Hepatocyte (in vitro differentiated cells): ENCODE measurements at regions not wholly inside any gene's neighbourhood (a gene's known extent, or its start where the extent isn't known, plus 50 kb on each side); places are given as distances from the start of the nearest gene placed in this dataset.

Experiments used
- DNase-seq: peaks from one replicate; pipeline ENCODE4 v3.0.0-alpha.2; 2016; ENCODE audit warnings: low spot score
- H2AFZ ChIP-seq: fragments of 200-600 bp; sonication (generic); 2 replicates; pipeline ENCODE4 v1.6.0; 2016; ENCODE audit warnings: antibody characterized with exemption, mild to moderate bottlenecking
- H3K27ac ChIP-seq: fragments of 200-600 bp; sonication (generic); 2 replicates; pipeline ENCODE4 v1.5.1; 2016; ENCODE audit warnings: mild to moderate bottlenecking
- H3K27me3 ChIP-seq: fragments of 200-600 bp; sonication (generic); 2 replicates; pipeline ENCODE4 v1.6.1; 2016
- H3K36me3 ChIP-seq: fragments of 200-600 bp; sonication (generic); replicated peaks from 2 replicates; pipeline ENCODE4 v1.5.1; 2016; ENCODE audit warnings: low read depth; ENCODE audit not compliant: insufficient read depth
- H3K4me1 ChIP-seq: fragments of 200-600 bp; sonication (generic); 2 replicates; pipeline ENCODE4 v1.5.1; 2016; ENCODE audit warnings: mild to moderate bottlenecking, moderate library complexity; ENCODE audit not compliant: insufficient read depth
- H3K4me2 ChIP-seq: fragments of 200-600 bp; sonication (generic); 2 replicates; pipeline ENCODE4 v1.6.0; 2016
- H3K4me3 ChIP-seq: fragments of 200-600 bp; sonication (generic); 2 replicates; pipeline ENCODE4 v1.5.1; 2016; ENCODE audit warnings: mild to moderate bottlenecking
- H3K79me2 ChIP-seq: fragments of 200-600 bp; sonication (generic); 2 replicates; pipeline ENCODE4 v1.6.0; 2017; ENCODE audit warnings: mild to moderate bottlenecking
- H3K9me2 ChIP-seq: fragments of 200-600 bp; sonication (generic); replicated peaks from 2 replicates; pipeline ENCODE4 v1.6.0; 2017; ENCODE audit warnings: mild to moderate bottlenecking; ENCODE audit not compliant: insufficient read depth
- H3K9me3 ChIP-seq: fragments of 200-600 bp; sonication (generic); 2 replicates; pipeline ENCODE4 v1.5.1; 2016; ENCODE audit warnings: low read depth, mild to moderate bottlenecking
- H4K20me1 ChIP-seq: fragments of 200-600 bp; sonication (generic); 2 replicates; pipeline ENCODE4 v1.6.0; 2016; ENCODE audit warnings: mild to moderate bottlenecking; ENCODE audit not compliant: insufficient read depth, poor library complexity, severe bottlenecking
- EZH2 ChIP-seq: fragments of 200-600 bp; sonication (generic); IDR thresholded peaks from 2 replicates; pipeline ENCODE4 v1.6.1; 2016; ENCODE audit warnings: antibody characterized with exemption, mild to moderate bottlenecking, borderline replicate concordance
- EZH2phosphoT487 ChIP-seq: fragments of 200-600 bp; sonication (generic); IDR thresholded peaks from one replicate; pipeline ENCODE4 v1.6.1; 2018; ENCODE audit warnings: antibody characterized with exemption, mild to moderate bottlenecking, low read depth, moderate library complexity; ENCODE audit not compliant: unreplicated experiment, severe bottlenecking
- WGBS: methylation state at CpG from one replicate; pipeline ENCODE4 v1.1.6; 2016; ENCODE audit warnings: low lambda C conversion rate; ENCODE audit errors: missing lambda C conversion rate; 5-methylcytosine and 5-hydroxymethylcytosine counted together
- TF ChIP-seq, protein P1 (sequence below): fragments of 200-600 bp; sonication (generic); IDR thresholded peaks from 2 replicates; pipeline ENCODE4 v1.5.1; 2016; ENCODE audit warnings: antibody characterized with exemption, mild to moderate bottlenecking; ENCODE audit not compliant: poor library complexity

DNA sequence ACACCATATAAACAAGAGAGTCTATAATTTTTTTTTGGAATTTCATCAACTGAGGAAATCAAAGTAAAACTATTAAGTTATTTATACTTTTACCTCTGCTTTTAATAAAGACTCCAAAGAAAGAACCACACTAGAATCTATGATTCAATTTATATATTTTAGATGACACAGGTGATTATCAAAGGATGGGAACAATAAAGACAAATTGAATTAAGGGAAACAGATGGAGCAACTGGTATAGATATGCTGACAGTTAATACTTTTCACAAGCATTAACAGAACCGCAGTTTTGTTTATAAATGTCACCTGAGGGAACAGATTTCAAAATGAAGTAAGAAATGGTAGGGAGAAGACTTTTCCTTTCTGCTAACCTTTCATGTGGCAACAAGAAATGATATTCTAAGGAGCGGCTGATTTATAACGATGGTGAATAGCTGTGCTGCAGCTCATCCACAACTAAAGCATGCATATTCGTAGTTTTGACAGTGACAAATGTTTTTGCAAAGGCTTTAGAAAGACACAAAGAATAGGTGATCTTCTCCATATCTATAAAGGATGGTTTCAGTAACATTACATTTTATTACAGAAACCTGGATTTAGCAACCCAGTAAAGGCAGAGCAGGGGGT, 1502.9 kb upstream of the RAG2 start:
- H4K20me1 ChIP-seq = no peaks in the 10 kb centered on the region
- no peaks in the 10 kb centered on the region for H3K4me1 ChIP-seq
- no peak overlapping the region for H3K4me2 ChIP-seq
- H3K27ac ChIP-seq = no peak overlapping the region
- TF ChIP-seq, protein P1, sequence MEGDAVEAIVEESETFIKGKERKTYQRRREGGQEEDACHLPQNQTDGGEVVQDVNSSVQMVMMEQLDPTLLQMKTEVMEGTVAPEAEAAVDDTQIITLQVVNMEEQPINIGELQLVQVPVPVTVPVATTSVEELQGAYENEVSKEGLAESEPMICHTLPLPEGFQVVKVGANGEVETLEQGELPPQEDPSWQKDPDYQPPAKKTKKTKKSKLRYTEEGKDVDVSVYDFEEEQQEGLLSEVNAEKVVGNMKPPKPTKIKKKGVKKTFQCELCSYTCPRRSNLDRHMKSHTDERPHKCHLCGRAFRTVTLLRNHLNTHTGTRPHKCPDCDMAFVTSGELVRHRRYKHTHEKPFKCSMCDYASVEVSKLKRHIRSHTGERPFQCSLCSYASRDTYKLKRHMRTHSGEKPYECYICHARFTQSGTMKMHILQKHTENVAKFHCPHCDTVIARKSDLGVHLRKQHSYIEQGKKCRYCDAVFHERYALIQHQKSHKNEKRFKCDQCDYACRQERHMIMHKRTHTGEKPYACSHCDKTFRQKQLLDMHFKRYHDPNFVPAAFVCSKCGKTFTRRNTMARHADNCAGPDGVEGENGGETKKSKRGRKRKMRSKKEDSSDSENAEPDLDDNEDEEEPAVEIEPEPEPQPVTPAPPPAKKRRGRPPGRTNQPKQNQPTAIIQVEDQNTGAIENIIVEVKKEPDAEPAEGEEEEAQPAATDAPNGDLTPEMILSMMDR = no peak
- TF ChIP-seq EZH2 (no peak), EZH2phosphoT487 (no peak)
- H3K27me3 ChIP-seq = no peaks in the 10 kb centered on the region
- no peaks in the 10 kb centered on the region for H3K36me3 ChIP-seq
- H3K9me3 ChIP-seq = no peaks in the 10 kb centered on the region
- H3K9me2 ChIP-seq = no peaks in the 10 kb centered on the region
- no peak overlapping the region for H2AFZ ChIP-seq
- no peaks in the 10 kb centered on the region for H3K79me2 ChIP-seq
- DNase-seq = no peak
- 59% methylated on average over 4 of the region's 4 CpGs for WGBS
- no peak overlapping the region for H3K4me3 ChIP-seq

DNA sequence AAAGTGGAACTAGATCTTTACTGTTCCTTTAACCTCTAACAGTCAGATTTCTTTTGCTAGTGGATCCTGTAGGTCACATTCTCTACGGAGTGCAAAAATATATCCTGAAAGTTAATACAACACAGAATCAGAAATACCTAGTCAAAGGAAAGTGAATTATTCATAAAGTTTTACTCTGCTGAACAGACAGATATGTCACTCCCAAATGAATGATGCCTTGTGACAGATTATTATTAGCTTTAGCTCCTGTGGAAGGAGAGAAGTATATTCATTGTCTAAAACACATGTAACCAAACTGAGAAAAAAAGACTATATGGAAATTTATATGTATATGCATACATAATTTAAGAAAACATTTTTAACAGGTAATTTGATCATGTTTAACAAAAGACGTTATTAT, 1497.2 kb upstream of the RAG2 start:
- TF ChIP-seq EZH2phosphoT487 = no peak
- TF ChIP-seq, protein P1 = no peak
- H3K9me3 ChIP-seq = no peaks in the 10 kb centered on the region

GRCh38 chr11:38089726-38090125, 1491.7 kb upstream of the RAG2 start:
- no peaks in the 10 kb centered on the region for H3K9me3 ChIP-seq
- no peaks in the 10 kb centered on the region for H3K27me3 ChIP-seq
- H3K27ac ChIP-seq = peak overlapping the region; percentile 68
- no peaks in the 10 kb centered on the region for H4K20me1 ChIP-seq
- no peaks in the 10 kb centered on the region for H3K36me3 ChIP-seq
- no peak overlapping the region for H3K4me3 ChIP-seq
- no peak overlapping the region for H3K4me2 ChIP-seq
- H3K4me1 ChIP-seq = no peaks in the 10 kb centered on the region
- no peaks in the 10 kb centered on the region for H3K79me2 ChIP-seq
- TF ChIP-seq, protein P1 = no peak
- 24% methylated on average over 7 of the region's 7 CpGs for WGBS
- H3K9me2 ChIP-seq = no peaks in the 10 kb centered on the region
- H2AFZ ChIP-seq = no peak overlapping the region
- peak; percentile 75 for DNase-seq

More for the DNA sequence above, 1497.2 kb upstream of the RAG2 start:
- Histone ChIP-seq H3K36me3 (no peaks in the 10 kb centered on the region), H3K4me3 (no peak overlapping the region), H3K79me2 (no peaks in the 10 kb centered on the region), H3K4me2 (no peak overlapping the region), H3K27ac (no peak overlapping the region), H2AFZ (no peak overlapping the region), H3K9me2 (no peaks in the 10 kb centered on the region), H4K20me1 (no peaks in the 10 kb centered on the region), H3K4me1 (no peaks in the 10 kb centered on the region), H3K27me3 (no peaks in the 10 kb centered on the region)
- no peak for DNase-seq
- WGBS = 93% methylated on average over 2 of the region's 2 CpGs

GRCh38 chr11:38060920-38061319, 1462.9 kb upstream of the RAG2 start:
- Histone ChIP-seq H3K36me3 (no peaks in the 10 kb centered on the region), H3K9me2 (no peaks in the 10 kb centered on the region), H3K79me2 (no peaks in the 10 kb centered on the region), H2AFZ (no peak overlapping the region), H3K27me3 (no peaks in the 10 kb centered on the region), H3K9me3 (no peaks in the 10 kb centered on the region), H3K27ac (no peak overlapping the region), H3K4me1 (peaks cover 13% of the 10 kb centered on the region), H3K4me2 (no peak overlapping the region), H3K4me3 (no peak overlapping the region), H4K20me1 (no peaks in the 10 kb centered on the region)
- WGBS = 66% methylated on average over 3 of the region's 3 CpGs
- DNase-seq = no peak
- TF ChIP-seq EZH2 (no peak), EZH2phosphoT487 (no peak)
- TF ChIP-seq, protein P1 = no peak
